SU-DHL-6 (cell line): ENCODE measurements at regions not wholly inside any gene's neighbourhood (a gene's known extent, or its start where the extent isn't known, plus 50 kb on each side); places are given as distances from the start of the nearest gene placed in this dataset.

Experiments used
- EZH2phosphoT487 ChIP-seq: fragments of 200-600 bp; sonication (generic), shearing (Covaris generic); conservative IDR thresholded peaks from 2 replicates; pipeline ENCODE4 v1.6.1; 2018; ENCODE audit warnings: mild to moderate bottlenecking, antibody characterized with exemption, low read length, moderate library complexity, mixed read lengths
- TF ChIP-seq, protein P1 (sequence below): fragments of 200-600 bp; sonication (generic); IDR thresholded peaks from one replicate; pipeline ENCODE4 v1.5.1; 2017; ENCODE audit warnings: antibody characterized with exemption, mild to moderate bottlenecking, low read length, moderate library complexity; ENCODE audit not compliant: insufficient read depth, poor library complexity, severe bottlenecking

DNA sequence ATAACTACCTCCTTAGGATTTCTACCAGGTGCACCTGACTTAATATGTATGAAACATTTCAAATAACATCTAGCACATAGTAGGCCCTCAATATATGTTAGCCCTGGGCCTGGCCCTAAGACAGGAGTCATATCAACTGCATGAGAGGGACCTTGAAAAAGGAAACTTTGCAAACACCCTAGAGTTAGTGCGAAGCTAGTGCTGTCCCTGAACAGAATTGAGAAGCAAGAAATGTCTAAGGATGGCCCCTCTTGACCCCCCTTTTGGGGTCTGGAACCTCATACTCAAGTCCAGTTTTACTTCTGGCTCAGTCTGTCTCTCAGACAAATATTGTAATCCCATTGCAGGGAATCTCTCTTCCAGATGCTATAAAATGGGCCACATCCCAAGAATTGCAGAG is 80.5 kb downstream of the CBLN1 start:
- TF ChIP-seq, protein P1, sequence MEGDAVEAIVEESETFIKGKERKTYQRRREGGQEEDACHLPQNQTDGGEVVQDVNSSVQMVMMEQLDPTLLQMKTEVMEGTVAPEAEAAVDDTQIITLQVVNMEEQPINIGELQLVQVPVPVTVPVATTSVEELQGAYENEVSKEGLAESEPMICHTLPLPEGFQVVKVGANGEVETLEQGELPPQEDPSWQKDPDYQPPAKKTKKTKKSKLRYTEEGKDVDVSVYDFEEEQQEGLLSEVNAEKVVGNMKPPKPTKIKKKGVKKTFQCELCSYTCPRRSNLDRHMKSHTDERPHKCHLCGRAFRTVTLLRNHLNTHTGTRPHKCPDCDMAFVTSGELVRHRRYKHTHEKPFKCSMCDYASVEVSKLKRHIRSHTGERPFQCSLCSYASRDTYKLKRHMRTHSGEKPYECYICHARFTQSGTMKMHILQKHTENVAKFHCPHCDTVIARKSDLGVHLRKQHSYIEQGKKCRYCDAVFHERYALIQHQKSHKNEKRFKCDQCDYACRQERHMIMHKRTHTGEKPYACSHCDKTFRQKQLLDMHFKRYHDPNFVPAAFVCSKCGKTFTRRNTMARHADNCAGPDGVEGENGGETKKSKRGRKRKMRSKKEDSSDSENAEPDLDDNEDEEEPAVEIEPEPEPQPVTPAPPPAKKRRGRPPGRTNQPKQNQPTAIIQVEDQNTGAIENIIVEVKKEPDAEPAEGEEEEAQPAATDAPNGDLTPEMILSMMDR = no peak
- TF ChIP-seq EZH2phosphoT487 = no peak
